ENCODE measurements at regions not wholly inside any gene's neighbourhood (a gene's known extent, or its start where the extent isn't known, plus 50 kb on each side); places are given as distances from the start of the nearest gene placed in this dataset.

DNA sequence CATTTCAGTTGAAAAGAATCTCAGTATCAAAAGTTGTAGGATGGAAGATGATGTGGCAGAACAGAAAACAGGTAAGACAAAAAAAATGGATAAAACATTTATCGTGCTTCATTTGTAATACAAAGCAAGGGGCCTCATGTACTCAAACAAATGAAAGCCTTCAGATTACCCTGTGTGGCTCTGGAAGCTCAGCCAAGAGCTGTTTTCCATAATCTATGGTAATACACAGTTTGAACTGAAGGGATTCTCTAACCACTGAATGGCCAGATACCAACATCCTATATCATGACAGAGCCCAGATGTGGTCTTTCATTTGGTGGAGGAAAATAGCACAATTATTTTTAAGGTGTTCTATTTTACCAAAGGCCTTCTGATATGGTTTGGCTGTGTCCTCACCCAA, 272.1 kb upstream of the RND3 start:
- DNase-seq = no peak

GRCh38 chr2:150759106-150759505, 271.6 kb upstream of the RND3 start:
- no peak for DNase-seq

- DNase-seq = no peak
Observed at GRCh38 chr2:150752229-150752628, 264.8 kb upstream of the RND3 start.

- DNase-seq = no peak
Observed at GRCh38 chr2:150750720-150751119, 263.3 kb upstream of the RND3 start.

- no peak for DNase-seq
Observed at GRCh38 chr2:150742094-150742493, 254.6 kb upstream of the RND3 start.

GRCh38 chr2:150735894-150736498, 248.5 kb upstream of the RND3 start:
- no peak for DNase-seq

DNA sequence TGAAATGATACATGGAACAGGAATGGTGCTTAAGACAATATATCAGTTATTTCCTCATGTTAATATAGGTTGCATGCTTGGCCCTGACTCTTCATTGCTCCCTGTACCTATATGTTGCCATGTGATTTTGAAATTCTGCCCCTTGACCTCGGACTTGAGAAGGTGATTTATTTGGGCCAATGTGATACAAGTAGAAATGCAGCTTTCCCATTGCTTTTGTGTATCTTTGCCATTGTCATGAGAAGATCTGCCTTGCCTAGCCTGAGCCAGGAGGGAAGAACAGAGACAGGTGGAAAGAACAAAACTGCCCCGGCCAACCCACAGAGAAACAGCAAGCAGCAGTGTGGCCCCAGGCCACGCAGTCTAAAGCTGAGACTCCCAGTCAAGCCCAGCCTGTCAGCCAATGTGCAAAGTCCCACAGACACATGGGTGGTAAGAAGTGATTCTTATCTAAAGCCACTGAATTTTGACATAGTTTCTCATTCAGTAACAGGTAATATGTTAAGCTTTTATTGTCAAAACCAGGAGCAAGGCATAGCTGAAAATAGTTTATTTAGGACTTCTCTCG, 245.7 kb upstream of the RND3 start:
- DNase-seq = no peak

DNA sequence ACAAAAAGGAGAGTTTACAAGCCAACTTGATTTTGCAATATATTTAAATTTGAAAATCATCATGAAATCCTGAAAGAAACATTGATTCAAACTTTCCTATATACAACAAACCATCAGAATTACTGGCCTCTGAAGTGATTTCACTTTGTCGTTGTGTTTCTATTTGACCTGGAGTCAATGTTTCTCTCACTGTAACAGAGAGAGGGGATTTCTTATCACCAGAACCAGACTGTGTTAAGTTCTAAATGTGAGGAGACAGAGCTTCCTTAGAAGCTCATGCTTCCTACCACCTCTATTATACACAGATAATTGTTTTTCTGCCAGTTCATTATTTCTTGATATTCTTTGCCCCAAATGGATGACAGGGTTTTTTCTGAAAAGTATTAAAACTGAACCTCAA, 245.0 kb upstream of the RND3 start:
- no peak for DNase-seq

DNA sequence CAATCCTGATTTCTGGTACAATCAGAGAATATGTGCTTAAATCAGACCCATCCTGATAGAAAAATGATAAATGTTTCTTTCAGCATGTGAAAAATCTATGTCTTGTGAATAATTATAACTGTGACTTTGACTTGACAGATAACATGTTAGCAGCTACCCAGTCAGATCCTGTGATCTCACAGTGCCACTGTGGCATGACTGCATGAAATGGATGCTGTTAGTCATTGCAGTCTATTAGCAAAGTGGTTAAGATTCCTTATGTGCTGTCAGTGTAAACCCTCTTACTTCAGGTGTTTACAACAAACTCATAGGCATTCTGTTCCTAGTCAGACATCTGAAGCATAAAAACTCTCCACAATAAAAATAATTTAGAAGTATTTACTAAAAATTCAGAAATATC, 244.6 kb upstream of the RND3 start:
- DNase-seq = no peak

DNA sequence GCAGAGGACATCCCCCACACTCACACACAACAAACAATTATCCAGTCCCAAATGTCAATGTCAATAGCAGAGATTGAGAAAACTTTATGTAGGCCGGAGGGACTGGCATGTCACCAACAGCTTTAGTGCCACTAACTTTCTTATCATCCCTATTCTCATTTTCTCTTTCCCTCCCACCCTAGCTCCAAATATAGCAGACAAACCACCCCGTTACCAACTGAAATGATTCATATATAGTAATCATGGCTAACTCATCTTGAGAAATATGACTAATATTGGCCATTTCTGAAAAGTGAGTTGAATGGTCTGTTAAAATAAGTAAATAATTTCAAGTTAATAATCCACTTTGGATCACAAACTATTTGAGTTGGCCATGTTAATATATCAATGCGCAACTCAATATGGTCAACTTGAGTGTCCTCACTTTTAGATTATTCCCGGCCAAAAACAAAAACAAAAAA, 242.1 kb upstream of the RND3 start:
- no peak for DNase-seq

GRCh38 chr2:150718280-150718679, 230.8 kb upstream of the RND3 start:
- no peak for DNase-seq

- no peak for DNase-seq
Observed at GRCh38 chr2:150716186-150716585, 228.7 kb upstream of the RND3 start.

GRCh38 chr2:150715501-150715900, 228.0 kb upstream of the RND3 start:
- DNase-seq = no peak

GRCh38 chr2:150710916-150711315, 223.4 kb upstream of the RND3 start:
- DNase-seq = peak; percentile 16

DNA sequence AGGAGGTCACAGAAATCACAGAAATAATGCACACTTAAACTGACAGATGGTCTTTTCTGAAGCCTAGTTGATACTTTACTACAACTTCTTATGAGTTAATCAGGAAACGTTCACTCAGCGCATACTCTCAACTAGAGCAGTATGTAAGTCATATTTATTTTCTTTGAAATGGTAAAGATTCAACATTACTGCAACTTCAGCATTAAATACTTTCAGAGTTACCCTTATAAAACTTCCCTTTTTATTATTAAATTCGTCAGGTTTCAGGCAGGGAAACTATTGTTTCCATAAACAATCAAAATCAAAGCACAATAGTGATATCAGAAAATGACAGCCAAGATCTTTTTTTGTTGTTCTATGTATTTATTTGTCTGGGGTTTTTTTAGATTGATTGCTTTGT, 222.6 kb upstream of the RND3 start:
- no peak for DNase-seq

- DNase-seq = no peak
Observed at GRCh38 chr2:150706561-150706960, 219.1 kb upstream of the RND3 start.

DNA sequence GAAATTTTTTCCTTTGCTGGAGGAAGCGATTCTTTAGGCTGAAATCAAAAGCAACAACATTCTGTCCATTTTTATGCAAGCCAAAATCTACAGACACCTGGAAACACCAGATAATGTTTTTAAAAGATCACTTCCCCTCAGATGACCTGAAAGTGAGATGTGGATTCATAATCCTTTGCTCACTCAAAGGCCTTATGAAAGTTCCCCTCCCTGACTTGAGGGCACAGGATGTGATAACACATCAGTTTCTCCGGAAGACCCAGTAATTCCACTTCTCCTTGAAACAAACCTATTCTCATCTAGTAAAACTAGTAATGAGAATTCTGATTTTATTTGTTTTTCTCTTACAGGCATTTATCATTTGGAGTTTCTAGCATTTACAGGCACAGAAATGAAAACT, 218.3 kb upstream of the RND3 start:
- no peak for DNase-seq

DNA sequence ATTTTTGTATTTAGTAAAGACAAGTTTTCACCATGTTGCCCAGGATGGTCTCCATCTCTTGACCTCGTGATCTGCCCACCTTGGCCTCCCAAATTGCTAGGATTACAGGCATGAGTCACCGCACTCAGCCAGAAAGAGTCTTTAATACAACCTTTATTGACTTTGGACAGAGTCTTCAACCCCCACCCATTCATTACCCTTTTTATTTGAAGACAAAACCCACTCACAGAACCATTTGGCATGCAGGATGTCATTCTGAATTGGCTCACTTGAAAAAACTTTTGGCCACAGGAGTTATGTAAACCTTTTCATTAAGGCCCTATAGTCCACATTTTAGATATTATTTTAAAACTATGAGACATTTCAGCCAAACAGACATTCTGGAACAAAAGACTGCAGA, 217.9 kb upstream of the RND3 start:
- DNase-seq = no peak

GRCh38 chr2:150702791-150703190, 215.3 kb upstream of the RND3 start:
- no peak for DNase-seq

DNA sequence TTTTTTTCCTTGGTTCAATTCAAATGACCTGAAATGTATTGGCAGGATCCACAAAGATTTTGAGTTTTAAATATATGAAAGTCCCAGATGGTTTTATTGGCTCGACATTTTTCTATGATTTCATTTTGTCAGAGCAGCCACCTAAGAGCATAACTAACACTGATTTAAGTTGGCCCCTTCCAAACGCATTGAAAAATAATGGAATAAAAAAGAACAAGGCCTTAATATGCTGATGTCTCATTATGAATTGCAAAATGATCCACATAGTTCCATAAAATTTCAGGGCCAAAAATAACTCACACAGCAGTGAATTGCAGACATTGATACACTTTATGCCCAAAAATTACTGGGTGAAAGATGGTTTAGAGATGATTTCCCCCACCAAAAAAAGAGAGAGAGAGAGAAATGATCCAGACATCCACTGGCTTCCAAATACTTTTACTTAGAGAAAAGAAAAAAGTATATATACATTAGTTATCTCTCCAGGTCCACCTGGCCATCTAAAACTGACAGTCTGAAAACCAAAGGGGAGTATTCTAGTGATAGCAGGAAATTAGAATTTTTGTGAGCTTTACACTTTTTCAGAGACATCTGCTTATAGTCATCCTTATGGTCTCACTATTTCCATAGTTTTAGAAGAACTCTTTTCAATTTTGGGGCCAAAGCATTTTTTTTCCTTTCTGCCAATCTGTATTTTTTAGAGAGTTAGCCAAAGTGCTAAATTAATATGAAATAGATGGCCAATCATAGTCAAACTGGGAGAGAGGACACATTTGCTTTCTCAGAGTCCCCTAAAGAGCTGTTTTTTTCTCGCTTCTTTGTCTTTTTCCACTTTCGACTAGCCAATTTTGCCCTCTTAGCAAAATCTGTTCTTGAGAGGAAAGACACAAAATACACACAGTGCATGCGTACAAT, 213.5 kb upstream of the RND3 start:
- no peak for DNase-seq

GRCh38 chr2:150699218-150699617, 211.8 kb upstream of the RND3 start:
- DNase-seq = no peak

GRCh38 chr2:150698016-150698661, 210.7 kb upstream of the RND3 start:
- DNase-seq = no peak

- DNase-seq = no peak
Observed at GRCh38 chr2:150697596-150697995, 210.1 kb upstream of the RND3 start.
